ENCODE measurements at regions not wholly inside any gene's neighbourhood (a gene's known extent, or its start where the extent isn't known, plus 50 kb on each side); places are given as distances from the start of the nearest gene placed in this dataset.

DNA sequence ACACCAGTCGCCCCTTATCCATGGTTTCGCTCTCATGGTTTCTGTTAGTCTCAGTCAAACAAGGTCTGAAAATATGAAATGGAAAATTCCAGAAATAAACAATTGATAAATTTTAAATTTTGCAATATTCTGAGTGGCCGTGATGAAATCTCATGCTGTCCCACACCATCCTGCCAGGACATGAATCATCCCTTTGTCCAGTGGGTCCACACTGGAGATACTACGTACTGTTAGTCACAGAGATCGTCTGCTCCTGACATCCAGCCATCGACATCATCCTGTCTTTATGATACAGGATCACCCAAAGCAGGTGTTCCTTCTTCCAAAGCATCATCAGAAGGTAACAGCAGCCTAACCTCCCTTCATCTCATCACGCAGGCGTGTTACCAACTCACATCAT is 76.5 kb upstream of the MSX1 start:
- no peaks in the 10 kb centered on the region for H3K9me1 ChIP-seq (ENCODE audit: control insufficient read depth, extremely low read depth, insufficient read depth, low read length)
- H3K4me1 ChIP-seq (ENCODE audit: control insufficient read depth, extremely low read depth, insufficient read depth, low read length) = no peaks in the 10 kb centered on the region
- H3K27me3 ChIP-seq (ENCODE audit: control insufficient read depth, extremely low read depth, insufficient read depth, low read length) = peaks cover 3% of the 10 kb centered on the region
- no peaks in the 10 kb centered on the region for H3K79me2 ChIP-seq (ENCODE audit: control insufficient read depth, insufficient read depth, low read length)
- DNase-seq (ENCODE audit: low read depth, low spot score) (no peak), FAIRE-seq (no peak)
- dilution Hi-C loops (cut with MboI; ENCODE audit: extremely low pct_ligation_motif_present, low sequenced_read_pairs) = no loop called here
- TF ChIP-seq, protein P1, sequence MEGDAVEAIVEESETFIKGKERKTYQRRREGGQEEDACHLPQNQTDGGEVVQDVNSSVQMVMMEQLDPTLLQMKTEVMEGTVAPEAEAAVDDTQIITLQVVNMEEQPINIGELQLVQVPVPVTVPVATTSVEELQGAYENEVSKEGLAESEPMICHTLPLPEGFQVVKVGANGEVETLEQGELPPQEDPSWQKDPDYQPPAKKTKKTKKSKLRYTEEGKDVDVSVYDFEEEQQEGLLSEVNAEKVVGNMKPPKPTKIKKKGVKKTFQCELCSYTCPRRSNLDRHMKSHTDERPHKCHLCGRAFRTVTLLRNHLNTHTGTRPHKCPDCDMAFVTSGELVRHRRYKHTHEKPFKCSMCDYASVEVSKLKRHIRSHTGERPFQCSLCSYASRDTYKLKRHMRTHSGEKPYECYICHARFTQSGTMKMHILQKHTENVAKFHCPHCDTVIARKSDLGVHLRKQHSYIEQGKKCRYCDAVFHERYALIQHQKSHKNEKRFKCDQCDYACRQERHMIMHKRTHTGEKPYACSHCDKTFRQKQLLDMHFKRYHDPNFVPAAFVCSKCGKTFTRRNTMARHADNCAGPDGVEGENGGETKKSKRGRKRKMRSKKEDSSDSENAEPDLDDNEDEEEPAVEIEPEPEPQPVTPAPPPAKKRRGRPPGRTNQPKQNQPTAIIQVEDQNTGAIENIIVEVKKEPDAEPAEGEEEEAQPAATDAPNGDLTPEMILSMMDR (optimal IDR thresholded peaks at IDR 0.05 in 1 of 3, IDR thresholded peaks at IDR 0.05 in 1 of 3, conservative IDR thresholded peaks at IDR 0.05 in 1 of 3; ENCODE audit: extremely low read depth in 1 of 3, insufficient read depth in 2 of 3, low read length in 3 of 3) = no peak
- no peak for TF ChIP-seq EZH2 (IDR thresholded peaks at IDR 0.05; ENCODE audit: low read length)
- no peak overlapping the region for H3K27ac ChIP-seq (ENCODE audit: control insufficient read depth, insufficient read depth, low read length)
- H3K36me3 ChIP-seq (ENCODE audit: control insufficient read depth in 2 of 2, extremely low read depth in 1 of 2, insufficient read depth in 2 of 2, low read length in 2 of 2) = no peaks in the 10 kb centered on the region
- no peak overlapping the region for H3K4me2 ChIP-seq (ENCODE audit: control insufficient read depth, extremely low read depth, insufficient read depth, low read depth, low read length)
- no peaks in the 10 kb centered on the region for H3K9me3 ChIP-seq (ENCODE audit: control insufficient read depth, low read depth, low read length)
- no peak overlapping the region for H3K4me3 ChIP-seq (ENCODE audit: control insufficient read depth in 2 of 3, extremely low read depth in 1 of 3, insufficient read depth in 2 of 3, low read depth in 1 of 3, low read length in 3 of 3)
- H2AFZ ChIP-seq (ENCODE audit: control insufficient read depth, low read length) = no peak overlapping the region
- H4K20me1 ChIP-seq (ENCODE audit: control insufficient read depth, extremely low read depth, insufficient read depth, low read length) = no peaks in the 10 kb centered on the region
- no peak overlapping the region for H3K9ac ChIP-seq (ENCODE audit: control insufficient read depth, extremely low read depth, insufficient read depth, low read length)

DNA sequence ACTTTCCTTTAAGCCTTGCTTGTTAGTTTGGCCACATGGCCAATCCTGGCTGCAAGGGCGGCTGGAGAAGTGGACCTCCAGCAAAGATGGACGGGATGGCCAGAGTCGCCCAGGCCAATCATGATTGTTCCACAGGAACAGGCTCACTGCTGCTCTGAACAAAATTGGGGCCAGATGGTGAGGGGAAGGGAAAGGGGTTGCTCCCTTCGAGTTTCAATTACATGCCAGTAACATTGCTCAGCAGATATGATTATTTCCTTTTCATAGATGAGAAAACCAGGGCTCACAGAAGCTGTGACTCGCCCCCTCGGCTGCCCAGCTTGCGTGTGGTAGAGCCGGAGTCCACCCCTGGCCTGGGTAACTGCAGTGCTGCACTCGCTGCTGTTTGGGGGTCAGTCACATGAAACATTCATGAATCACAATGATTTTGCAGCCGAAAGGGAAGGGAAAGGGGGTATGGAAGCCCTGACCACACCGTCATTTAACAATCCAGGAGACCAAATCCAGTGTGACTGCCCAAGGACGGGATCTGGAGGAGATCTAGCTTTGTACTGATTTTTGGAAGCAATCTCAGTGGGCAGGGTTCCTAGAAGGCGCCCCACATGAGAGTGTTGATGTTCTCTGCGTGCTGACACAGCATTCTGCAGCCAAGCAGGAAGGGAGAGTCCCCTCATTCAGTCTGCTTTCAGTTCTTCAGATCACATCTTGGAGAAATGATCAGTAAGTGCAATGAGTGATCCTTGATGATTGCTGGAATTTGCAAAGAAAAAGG is 77.3 kb upstream of the MSX1 start:
- H3K9me3 ChIP-seq (ENCODE audit: control insufficient read depth, low read depth, low read length) = no peaks in the 10 kb centered on the region
- H3K36me3 ChIP-seq (ENCODE audit: control insufficient read depth in 2 of 2, extremely low read depth in 1 of 2, insufficient read depth in 2 of 2, low read length in 2 of 2) = no peaks in the 10 kb centered on the region
- TF ChIP-seq EZH2 (IDR thresholded peaks at IDR 0.05; ENCODE audit: low read length) = no peak
- H3K4me3 ChIP-seq (ENCODE audit: control insufficient read depth in 2 of 3, extremely low read depth in 1 of 3, insufficient read depth in 2 of 3, low read depth in 1 of 3, low read length in 3 of 3) = no peak overlapping the region
- H2AFZ ChIP-seq (ENCODE audit: control insufficient read depth, low read length) = no peak overlapping the region
- H3K27ac ChIP-seq (ENCODE audit: control insufficient read depth, insufficient read depth, low read length) = no peak overlapping the region
- FAIRE-seq (no peak), DNase-seq (ENCODE audit: low read depth, low spot score) (no peak)
- dilution Hi-C loops (cut with MboI; ENCODE audit: extremely low pct_ligation_motif_present, low sequenced_read_pairs) = no loop called here
- H3K9me1 ChIP-seq (ENCODE audit: control insufficient read depth, extremely low read depth, insufficient read depth, low read length) = no peaks in the 10 kb centered on the region
- no peaks in the 10 kb centered on the region for H3K4me1 ChIP-seq (ENCODE audit: control insufficient read depth, extremely low read depth, insufficient read depth, low read length)
- H3K79me2 ChIP-seq (ENCODE audit: control insufficient read depth, insufficient read depth, low read length) = no peaks in the 10 kb centered on the region
- peaks cover 3% of the 10 kb centered on the region for H3K27me3 ChIP-seq (ENCODE audit: control insufficient read depth, extremely low read depth, insufficient read depth, low read length)
- no peak overlapping the region for H3K9ac ChIP-seq (ENCODE audit: control insufficient read depth, extremely low read depth, insufficient read depth, low read length)
- H3K4me2 ChIP-seq (ENCODE audit: control insufficient read depth, extremely low read depth, insufficient read depth, low read depth, low read length) = no peak overlapping the region
- H4K20me1 ChIP-seq (ENCODE audit: control insufficient read depth, extremely low read depth, insufficient read depth, low read length) = no peaks in the 10 kb centered on the region
